Skin of body (tissue), 1 donor: ENCODE measurements at regions not wholly inside any gene's neighbourhood (a gene's known extent, or its start where the extent isn't known, plus 50 kb on each side); places are given as distances from the start of the nearest gene placed in this dataset.
"Not testable (repeated sequence)": the region's sequence is repeated elsewhere in the genome, so short reads cannot be mapped to it uniquely, and the experiment has no call there.

Experiments used
- DNase-seq: peaks from one replicate; lab custom pipeline; 2025; lab: John Stamatoyannopoulos, UW

DNA sequence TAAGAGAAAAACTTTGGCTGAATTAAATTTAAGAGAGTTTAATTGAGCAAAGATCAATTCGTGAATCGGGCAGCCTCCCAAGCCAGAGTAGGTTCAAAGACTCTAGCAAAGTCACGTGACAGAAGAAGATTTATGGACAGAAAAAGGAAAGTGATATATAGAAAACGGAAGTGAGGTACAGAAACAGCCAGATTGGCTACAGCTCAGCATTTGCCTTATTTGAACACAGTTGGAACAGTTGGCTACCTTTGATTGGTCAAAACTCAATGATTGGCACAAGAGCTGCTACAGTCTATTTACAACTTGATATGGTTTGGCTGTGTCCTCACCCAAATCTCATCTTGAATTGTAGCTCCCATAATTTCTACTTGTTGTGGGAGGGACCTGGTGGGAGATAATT lies 102.6 kb downstream of the PLG start:
- DNase-seq = no peak

DNA sequence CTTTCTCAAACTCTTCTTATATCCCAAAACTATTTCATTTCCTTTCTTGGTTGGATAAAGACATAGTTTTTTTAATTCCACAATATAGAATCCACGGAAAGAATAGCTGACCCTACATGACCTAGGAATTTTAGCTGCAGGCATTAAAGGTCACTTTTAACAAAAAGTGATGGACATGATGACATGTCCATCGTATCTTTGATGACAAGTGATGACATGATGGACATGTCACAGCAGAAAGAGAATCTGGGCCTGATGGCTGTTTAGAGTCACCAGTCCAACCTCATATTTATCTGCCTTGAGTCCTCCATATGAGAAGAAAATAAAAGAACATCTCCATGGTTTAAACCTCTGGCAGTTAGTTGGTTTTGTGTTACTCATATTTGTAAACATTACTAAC lies 106.2 kb downstream of the PLG start:
- DNase-seq = no peak

DNA sequence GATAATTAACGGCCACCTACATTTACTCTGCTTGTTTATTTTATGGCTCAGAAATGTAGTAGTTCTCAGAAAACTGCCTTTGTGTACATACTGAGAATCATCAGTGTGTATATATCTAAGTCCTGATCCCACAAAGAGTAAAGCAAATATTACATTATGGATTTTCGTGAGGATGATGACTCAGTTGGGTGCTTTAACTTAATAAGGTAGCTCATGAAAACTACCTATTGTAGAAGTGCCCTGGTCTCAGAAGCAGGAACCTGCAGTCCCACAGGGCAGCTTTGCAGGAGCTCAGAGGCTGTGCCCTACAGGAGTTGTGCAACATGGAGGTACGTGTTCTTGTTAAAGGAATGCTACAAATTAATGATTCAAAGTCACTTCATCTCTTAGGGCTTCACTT lies 108.2 kb downstream of the PLG start:
- DNase-seq = no peak

DNA sequence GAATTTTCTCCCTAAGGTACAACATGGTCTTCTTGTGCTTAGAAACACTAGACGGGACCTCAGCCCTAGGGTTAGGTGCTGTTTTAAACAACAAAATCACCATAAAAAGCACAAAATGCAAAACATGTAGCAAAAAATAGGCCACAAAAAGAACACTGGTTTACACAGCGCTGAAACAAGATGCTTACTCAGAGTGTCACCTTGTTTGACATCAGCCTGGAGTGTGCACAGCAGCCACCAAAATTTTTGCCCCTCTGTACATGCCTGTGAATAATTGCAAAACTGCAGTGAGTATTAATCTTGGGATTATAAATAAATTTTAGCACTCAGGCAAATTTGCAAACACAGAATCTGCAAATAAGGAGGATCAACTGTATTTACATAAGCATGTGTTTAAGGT lies 110.1 kb downstream of the PLG start:
- no peak for DNase-seq

DNA sequence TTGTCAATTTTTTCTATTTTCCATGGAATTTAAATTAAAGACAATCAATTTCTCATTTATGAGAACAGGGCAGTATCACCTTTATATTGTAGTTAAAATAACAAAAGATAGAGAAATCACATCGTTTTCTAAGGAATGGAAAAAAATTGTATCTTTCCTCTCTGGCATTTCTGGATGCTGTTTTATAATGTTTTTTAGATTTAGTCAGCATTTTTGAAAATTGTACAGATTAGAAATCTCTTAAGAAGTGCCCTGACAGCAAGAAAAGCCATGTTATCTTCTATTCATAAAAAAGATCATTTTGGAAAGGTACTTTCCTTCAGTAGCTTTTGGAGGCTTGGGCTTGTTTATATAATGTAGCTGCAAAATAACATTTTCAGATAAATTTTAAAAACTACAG lies 116.9 kb downstream of the PLG start:
- DNase-seq = no peak

DNA sequence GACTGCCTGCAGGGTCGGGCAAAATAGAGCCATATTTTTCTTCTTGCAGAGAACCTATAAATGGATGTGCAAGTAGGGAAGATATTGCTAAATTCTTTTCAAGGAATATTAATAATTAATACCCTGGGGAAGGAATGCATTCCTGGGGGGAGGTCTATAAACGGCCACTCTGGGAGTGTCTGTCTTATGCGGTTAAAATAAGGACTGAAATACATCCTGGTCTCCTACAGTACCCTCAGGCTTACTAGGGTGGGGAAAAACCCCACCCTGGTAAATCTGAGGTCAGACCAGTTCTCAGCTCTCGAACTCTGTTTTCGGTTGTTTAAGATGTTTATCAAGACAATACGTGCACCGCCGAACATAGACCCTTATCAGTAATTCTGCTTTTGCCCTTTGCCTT lies 118.6 kb downstream of the PLG start:
- DNase-seq = not testable (repeated sequence)

DNA sequence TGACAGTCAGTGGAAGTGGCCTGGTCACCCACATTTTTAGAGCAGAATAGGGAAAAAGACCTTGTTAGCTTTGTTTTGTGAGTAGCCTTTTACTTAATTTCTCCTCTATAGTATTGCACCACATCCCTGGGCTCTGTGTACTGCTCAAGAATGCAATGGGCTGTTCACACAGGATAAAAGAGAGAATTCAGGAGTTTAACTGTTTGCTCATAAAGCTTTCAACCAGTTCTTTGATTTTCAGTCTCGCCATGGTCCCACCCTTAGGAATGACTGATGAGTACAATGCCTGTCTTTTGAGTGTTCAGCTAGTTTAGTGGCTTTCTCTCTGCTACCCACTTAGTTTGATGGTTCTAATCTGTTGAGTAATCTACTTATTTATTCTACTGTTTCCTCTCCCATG lies 129.7 kb downstream of the PLG start:
- DNase-seq = no peak

DNA sequence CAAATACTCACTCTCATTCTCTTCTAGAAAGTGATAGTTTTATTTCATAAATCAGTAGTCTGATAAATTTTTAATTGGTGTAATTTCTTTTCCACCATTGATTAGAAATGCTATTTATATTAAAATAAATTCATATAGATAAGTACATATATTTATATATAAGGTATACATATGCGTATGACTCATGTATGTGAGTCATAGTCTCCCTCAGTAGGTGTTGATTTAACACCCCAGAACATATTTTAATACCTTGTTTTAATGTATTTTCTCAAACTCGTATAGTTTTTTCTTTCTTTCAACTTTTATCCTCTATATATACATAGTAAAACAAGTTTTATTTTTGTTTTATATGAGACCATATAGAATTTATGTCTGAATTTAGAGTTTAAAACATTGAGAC lies 130.4 kb downstream of the PLG start:
- no peak for DNase-seq

DNA sequence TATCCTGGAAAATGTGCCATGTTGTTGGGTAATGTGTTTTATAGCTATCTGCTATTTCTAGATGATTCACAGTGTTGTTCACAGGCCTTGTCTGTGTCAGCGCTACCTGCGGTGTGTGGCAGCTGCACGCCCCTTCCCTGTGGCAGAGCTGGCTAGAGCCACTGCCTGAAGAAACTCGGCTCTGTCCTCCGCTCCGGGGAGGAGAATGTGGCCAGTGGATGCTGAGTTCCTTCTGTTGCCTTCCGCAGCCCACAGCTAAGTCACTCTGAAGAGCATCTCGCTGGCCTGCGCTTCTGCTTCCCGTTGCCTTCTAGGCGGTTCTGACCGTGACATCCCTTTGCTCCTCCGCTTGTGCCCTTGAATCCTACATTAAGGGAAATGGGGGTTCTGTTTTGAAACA lies 135.1 kb downstream of the PLG start:
- no peak for DNase-seq

DNA sequence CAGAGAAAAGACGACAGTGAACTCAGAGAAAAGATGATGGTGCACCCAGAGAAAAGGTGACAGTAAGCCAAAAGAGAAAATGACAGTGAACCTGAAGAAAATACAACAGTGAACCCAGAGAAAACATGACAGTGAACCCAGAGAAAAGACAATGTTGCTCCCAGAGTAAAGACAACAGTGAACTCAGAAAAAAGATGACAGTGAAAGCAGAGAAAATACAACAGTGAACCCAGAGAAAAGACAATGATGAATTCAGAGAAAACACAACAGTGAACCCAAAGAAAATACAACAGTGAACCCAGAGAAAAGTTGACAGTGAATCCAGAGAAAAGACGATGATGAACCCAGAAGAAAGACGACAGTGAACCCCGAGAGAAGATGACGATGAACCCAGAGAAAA lies 140.5 kb upstream of the MAP3K4 start:
- DNase-seq = no peak

DNA sequence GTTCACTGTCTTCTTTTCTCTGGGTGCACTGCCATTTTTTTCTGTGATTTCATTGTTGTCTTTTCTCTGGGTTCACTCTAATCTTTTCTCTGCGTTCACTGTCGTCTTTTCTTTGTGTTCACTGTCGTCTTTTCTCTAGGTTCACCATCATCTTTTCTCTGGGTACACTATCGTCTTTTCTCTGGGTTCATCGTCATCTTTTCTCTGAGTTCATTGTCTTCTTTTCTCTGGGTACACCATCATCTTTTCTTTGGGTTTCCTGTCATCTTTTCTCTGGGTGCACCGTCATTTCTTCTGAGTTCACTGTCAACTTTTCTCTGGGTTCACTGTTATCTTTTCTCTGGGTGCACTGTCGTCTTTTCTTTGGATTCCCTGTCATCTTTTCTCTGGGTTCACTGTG lies 137.6 kb upstream of the MAP3K4 start:
- no peak for DNase-seq

DNA sequence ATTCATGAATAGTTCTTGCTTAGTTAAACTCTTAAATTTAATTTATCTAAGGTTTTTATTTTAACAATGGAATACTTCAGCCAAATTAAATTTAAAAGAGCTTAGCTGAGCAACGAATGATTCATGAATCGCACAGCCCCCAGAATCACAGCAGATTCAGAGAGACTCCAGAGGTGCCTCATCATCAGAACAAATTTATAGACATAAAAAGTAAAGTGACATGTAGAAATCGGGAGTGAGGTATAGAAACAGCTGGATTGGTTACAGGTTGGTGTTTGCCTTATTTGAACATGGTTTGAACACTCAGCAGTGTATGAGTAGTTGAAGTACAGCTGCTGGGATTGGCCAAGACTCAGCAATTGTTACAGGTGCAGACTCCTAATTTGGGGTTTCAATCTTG lies 132.7 kb upstream of the MAP3K4 start:
- DNase-seq = no peak

DNA sequence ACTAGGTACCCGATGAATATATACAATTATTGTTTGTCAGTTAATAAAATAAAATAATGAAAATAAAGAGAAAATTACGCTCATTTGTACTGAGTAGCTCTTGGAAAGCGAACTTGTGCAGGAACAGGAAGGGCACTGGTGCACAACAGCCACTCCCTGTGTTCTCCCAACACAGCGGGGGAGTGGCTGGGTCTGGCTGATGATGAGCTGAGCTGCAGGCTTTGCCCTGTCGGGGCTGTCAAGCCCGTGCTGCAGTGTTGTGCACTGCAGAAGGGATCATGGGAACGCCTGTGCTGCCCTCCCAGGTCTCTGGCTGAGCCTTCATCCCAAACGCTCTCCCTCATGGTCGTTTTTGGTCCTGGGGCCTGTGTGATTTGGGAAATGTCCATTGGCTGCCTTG lies 131.7 kb upstream of the MAP3K4 start:
- DNase-seq = no peak

DNA sequence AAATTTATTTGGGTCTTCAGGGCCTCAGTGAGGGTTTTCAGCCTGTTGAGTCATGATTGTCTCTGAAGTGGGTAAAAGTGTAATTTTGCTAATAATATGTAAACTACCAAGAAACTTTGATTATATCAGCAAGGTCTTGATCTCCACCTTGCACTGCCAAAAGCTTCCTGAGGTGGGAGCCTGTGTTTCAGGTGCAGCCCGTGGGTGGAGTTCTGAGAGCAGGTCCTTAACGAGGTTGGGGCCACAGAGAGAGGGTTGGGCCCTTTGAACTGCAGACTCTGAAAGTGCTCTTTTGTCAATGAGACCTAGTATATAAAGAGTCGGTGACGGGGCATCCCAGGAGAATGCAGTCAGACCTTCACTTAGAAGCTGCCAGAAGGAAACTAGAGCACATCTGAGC lies 129.7 kb upstream of the MAP3K4 start:
- no peak for DNase-seq

DNA sequence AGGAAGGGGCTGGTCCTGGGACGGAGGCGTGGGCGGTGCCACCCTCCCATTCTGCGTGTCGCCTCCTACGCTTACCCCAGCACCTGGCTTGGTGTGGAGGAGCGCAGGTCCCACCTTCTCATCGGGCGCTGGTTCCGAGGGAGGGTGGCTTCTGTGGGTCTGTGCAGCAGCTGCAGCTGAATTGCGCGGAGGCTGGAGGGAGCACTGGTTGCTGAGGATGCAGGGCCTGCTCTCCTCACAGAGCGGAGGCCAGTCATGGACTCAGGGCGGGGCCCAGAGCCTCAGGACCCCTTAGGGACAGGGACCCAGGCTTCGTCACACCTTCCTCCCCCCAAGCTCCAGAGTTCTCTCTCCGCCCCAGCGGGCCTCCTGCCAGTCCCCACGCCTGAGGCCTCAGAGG lies 127.8 kb upstream of the MAP3K4 start:
- DNase-seq = no peak

DNA sequence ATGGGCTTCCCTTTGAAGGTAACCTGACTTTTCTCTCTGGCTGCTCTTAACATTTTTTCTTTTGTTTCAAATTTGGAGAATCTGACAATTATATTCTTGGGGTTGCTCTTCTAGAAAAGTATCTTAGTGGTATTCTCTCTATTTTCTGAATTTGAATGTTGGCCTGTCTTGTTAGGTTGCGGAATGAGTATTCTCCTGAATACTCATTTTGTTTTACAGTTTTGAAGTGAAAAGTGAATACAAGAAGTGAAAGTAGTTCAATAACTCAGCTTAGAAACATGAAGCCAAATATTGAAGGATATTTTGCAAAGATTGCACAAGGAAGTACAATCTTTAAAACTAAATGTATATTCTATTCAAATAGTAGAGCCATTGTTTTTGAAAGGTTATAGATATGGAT lies 120.2 kb upstream of the MAP3K4 start:
- no peak for DNase-seq

DNA sequence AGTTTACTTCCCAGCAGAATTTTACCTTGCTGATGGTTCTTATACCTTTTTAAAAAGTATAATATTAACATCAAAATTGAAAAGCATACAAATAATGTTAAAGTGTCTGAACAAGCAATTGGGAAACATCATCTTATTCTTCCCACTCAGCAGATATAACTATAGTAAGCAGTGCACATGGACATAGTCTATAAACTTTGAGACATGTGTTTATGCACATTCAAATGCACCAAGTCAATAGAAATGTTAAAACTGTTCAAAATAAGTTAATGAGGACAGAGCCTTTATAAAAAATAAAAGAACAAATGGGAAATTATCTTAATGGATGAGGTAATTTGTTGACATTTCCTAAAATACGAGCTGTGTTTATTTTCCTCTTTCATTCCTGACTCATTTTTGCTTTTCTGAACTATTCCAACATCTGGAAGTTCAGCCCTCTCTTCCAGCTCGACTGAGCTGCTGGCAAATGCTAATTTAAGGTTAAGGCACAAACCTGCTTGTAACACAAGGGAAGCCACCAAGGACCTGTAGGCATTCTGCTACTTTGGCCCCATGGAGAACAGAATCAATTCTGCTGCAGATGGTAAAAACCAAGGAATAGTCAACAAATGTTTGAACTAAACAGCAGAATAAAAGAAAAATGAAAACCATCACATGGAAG lies 110.3 kb upstream of the MAP3K4 start:
- peak; percentile 4 for DNase-seq

DNA sequence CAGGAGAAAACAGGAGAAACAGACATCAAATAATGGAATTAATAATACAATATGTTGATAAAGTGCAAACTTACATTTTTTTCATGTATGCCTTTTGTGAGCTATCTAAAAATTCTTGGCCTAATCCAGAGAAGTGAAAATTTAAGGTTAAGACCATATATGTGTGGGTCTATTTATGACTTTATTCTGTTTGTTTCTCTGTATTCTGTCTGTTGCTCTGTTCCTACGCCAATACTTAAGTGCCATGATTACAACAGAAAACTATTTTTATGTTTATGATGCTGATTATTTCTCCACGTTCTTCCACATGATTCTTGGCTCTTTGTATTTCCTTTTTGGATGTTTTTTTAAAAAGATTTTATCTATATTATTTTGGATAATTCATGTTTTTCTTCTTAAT lies 109.6 kb upstream of the MAP3K4 start:
- DNase-seq = peak; percentile 17

DNA sequence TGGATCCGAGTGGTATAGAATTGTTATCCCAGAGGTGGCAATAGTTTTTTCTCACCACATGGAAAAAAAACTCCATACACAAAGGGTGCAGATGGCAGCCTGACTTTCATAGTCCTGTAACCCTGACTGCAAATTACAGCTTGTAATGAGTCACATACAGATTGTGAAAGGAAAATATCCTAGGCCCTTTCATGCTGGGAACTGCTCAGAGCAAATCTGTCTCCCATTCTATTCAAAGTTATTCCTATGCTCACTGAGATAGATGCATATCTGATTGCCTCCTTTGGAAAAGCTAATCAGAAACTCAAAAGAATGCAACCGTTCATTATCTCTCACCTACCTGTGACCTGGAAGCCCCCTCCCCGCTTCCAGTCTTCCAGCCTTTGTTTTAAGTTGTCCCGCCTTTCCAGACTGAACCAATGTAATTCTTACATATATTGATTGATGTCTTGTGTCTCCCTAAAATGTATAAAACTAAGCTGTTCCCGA lies 108.7 kb upstream of the MAP3K4 start:
- DNase-seq = no peak

DNA sequence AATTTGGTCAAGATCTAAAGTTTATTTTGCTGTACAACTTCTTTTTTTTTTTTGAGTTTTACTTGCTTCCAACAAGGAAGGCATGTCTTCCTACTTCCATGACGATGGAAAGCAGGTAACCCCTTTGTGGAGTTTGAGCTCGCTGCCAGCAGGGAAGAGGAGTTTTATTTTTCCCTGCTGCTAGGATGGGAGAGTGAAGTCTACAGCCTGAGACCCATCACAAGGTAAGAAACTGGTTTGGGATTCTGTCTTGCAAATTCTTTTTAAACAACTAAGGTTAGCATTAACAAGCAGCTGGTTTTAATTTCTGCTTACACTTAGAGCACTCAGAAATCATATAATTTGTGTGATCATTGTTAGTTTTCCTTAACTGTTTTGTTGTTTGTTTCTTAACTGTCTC lies 108.0 kb upstream of the MAP3K4 start:
- no peak for DNase-seq

DNA sequence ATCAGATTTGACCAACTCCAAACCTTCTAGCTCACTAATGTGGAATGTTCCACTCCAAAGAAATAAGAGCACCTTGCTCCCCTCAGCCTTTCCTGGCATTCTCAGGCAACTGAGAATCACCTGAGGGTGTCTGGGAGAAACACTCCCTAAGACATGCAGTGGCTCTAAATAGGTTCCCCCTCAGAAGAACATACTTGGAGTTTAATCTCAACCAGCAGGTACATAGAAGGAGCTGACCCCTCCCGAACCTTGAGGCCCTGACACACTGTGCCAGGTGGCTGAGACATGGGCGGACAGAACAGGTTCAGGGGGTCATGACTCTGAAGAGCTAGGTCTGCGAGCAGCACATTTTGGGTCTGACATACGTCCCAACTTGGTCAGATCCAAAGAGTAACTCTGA lies 107.6 kb upstream of the MAP3K4 start:
- DNase-seq = no peak

DNA sequence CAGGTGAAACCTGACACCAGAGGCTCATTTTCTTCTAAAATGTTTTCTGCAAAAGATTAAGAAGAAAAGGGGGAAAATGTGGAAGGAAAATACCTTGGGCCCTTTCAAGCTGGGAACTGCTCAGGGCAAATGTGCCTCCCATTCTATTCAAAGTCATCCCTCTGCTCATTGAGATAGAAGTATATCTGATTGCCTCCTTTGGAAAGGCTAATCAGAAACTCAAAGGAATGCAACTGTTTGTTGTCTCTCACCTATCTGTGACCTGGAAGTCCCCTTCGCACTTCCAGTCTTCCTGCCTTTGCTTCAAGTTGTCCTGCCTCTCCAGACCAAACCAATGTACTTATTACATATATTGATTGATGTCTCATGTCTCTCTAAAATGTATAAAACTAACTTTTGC lies 102.4 kb upstream of the MAP3K4 start:
- DNase-seq = not testable (repeated sequence)

DNA sequence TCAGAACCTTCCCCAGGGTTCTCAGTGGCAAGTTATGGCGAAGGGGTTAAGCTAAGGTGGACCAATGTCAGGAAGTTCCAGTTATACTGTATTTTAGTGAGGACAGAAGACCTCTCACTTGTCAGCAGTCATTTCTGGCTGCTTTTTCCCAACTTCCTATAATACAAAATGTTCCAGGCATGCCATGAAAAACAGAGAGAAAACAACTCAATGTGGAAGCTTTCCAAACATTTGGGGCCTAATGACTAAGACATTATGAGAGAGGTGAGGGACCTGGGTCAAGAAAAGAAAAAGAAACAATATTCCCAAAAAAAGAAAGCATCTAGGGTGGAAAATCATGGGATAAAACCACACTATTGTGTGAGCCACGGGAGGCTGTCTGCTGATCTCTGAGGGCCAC lies 99.9 kb upstream of the MAP3K4 start:
- no peak for DNase-seq

DNA sequence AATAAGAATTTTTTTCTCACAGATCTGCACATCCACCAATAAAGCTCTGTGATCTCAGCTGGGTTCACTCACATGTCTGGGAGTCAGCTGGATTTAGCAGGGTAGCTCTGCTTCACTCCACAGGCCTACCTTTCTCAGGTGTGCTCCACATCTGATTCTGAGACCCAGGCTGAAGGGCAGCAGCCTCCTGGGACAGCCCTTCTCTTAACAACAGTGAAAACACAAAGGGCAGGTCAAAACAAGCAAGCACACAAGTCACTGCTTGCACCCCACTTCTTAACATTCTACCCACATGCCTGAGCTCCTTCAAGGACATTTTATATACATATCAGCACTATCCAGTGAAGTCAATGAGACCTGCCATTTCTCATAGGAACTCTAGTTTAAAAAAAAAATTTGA lies 96.0 kb upstream of the MAP3K4 start:
- DNase-seq = no peak
